Hepatocyte (in vitro differentiated cells): ENCODE measurements at regions not wholly inside any gene's neighbourhood (a gene's known extent, or its start where the extent isn't known, plus 50 kb on each side); places are given as distances from the start of the nearest gene placed in this dataset.

ENCODE experiments used
- EZH2 ChIP-seq: fragments of 200-600 bp; sonication (generic); IDR thresholded peaks from 2 replicates; pipeline ENCODE4 v1.6.1; 2016; ENCODE audit warnings: antibody characterized with exemption, mild to moderate bottlenecking, borderline replicate concordance
- EZH2phosphoT487 ChIP-seq: fragments of 200-600 bp; sonication (generic); IDR thresholded peaks from one replicate; pipeline ENCODE4 v1.6.1; 2018; ENCODE audit warnings: antibody characterized with exemption, mild to moderate bottlenecking, low read depth, moderate library complexity; ENCODE audit not compliant: unreplicated experiment, severe bottlenecking
- TF ChIP-seq, protein P1 (sequence below): fragments of 200-600 bp; sonication (generic); IDR thresholded peaks from 2 replicates; pipeline ENCODE4 v1.5.1; 2016; ENCODE audit warnings: antibody characterized with exemption, mild to moderate bottlenecking; ENCODE audit not compliant: poor library complexity

DNA sequence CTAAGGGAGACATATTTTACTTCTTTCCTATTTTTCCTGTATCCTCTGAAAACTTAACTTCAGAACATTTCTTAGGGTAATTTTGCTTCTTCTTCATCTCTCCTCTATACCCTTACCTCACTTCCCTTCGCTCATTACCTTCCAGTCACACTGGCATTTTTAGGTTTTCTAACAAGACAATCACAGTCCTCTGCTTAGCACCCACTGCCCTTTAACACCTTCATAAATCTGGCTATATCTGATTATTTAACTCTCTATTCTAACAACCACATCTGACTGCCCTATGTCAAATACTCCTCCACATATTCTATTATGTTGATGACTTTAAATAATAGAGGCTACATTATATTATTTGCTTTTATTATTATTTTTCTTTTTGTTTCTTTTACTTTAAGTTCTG is 1058.0 kb upstream of the CNTN5 start:
- TF ChIP-seq, protein P1, sequence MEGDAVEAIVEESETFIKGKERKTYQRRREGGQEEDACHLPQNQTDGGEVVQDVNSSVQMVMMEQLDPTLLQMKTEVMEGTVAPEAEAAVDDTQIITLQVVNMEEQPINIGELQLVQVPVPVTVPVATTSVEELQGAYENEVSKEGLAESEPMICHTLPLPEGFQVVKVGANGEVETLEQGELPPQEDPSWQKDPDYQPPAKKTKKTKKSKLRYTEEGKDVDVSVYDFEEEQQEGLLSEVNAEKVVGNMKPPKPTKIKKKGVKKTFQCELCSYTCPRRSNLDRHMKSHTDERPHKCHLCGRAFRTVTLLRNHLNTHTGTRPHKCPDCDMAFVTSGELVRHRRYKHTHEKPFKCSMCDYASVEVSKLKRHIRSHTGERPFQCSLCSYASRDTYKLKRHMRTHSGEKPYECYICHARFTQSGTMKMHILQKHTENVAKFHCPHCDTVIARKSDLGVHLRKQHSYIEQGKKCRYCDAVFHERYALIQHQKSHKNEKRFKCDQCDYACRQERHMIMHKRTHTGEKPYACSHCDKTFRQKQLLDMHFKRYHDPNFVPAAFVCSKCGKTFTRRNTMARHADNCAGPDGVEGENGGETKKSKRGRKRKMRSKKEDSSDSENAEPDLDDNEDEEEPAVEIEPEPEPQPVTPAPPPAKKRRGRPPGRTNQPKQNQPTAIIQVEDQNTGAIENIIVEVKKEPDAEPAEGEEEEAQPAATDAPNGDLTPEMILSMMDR, result no peak
- TF ChIP-seq EZH2 (no peak), EZH2phosphoT487 (no peak)
